Osteoblast (primary cell): ENCODE measurements at regions not wholly inside any gene's neighbourhood (a gene's known extent, or its start where the extent isn't known, plus 50 kb on each side); places are given as distances from the start of the nearest gene placed in this dataset.
A peak's percentile ranks its signal among the peaks of the same experiment; 100 is the strongest.

Experiments
- DNase-seq: peaks from one replicate; pipeline ENCODE4 v3.0.0; 2011; ENCODE audit warnings: low spot score, mixed read lengths; ENCODE audit not compliant: insufficient read length; ENCODE audit errors: missing footprints
- H2AFZ ChIP-seq: 2 replicates; pipeline ENCODE4 v1.6.0; 2011; ENCODE audit warnings: mild to moderate bottlenecking, low read length
- H3K27ac ChIP-seq: 2 replicates; pipeline ENCODE4 v1.5.1; 2011; ENCODE audit warnings: mild to moderate bottlenecking, low read depth, low read length, moderate library complexity
- H3K27me3 ChIP-seq: 2 replicates; pipeline ENCODE4 v1.6.0; 2012; ENCODE audit warnings: mild to moderate bottlenecking, control low read depth, inconsistent platforms, low read length, moderate library complexity; ENCODE audit not compliant: insufficient read depth
- H3K36me3 ChIP-seq: 2 replicates; pipeline ENCODE4 v1.5.1; 2011; ENCODE audit warnings: mild to moderate bottlenecking, low read length, control low read depth, moderate library complexity; ENCODE audit not compliant: insufficient read depth
- H3K4me1 ChIP-seq: 2 replicates; pipeline ENCODE4 v1.5.1; 2011; ENCODE audit warnings: mild to moderate bottlenecking, low read length, control low read depth, moderate library complexity; ENCODE audit not compliant: insufficient read depth
- H3K4me2 ChIP-seq: 2 replicates; pipeline ENCODE4 v1.6.0; 2011; ENCODE audit warnings: mild to moderate bottlenecking, low read length; ENCODE audit not compliant: insufficient read depth
- H3K4me3 ChIP-seq: fragments of 200-600 bp; sonication (generic); 3 replicates; pipeline ENCODE4 v1.5.1; 2012; ENCODE audit warnings: mild to moderate bottlenecking, low read length, inconsistent platforms; ENCODE audit not compliant: insufficient read depth
- H3K79me2 ChIP-seq: 2 replicates; pipeline ENCODE4 v1.6.0; 2012; ENCODE audit warnings: mild to moderate bottlenecking, low read length, control low read depth, inconsistent platforms; ENCODE audit not compliant: insufficient read depth
- H3K9me3 ChIP-seq: 2 replicates; pipeline ENCODE4 v1.5.1; 2011; ENCODE audit warnings: low read depth, low read length, control low read depth
- H4K20me1 ChIP-seq: 2 replicates; pipeline ENCODE4 v1.6.0; 2012; ENCODE audit warnings: mild to moderate bottlenecking, low read length, control low read depth; ENCODE audit not compliant: insufficient read depth
- TF ChIP-seq, protein P1 (sequence below): IDR thresholded peaks from 2 replicates; pipeline ENCODE4 v1.5.1; 2011; ENCODE audit warnings: mild to moderate bottlenecking, low read depth, low read length, moderate library complexity; ENCODE audit errors: extremely low read depth

GRCh38 chr20:61127311-61128039 lies 124.6 kb upstream of the CDH4 start:
- Histone ChIP-seq H3K36me3 (no peaks in the 10 kb centered on the region), H3K27ac (no peak overlapping the region), H3K79me2 (no peaks in the 10 kb centered on the region), H3K4me3 (no peak overlapping the region), H3K4me2 (no peak overlapping the region), H3K9me3 (no peaks in the 10 kb centered on the region), H2AFZ (no peak overlapping the region), H3K27me3 (no peaks in the 10 kb centered on the region), H4K20me1 (no peaks in the 10 kb centered on the region), H3K4me1 (no peaks in the 10 kb centered on the region)
- DNase-seq = peak; percentile 94
- TF ChIP-seq, protein P1, sequence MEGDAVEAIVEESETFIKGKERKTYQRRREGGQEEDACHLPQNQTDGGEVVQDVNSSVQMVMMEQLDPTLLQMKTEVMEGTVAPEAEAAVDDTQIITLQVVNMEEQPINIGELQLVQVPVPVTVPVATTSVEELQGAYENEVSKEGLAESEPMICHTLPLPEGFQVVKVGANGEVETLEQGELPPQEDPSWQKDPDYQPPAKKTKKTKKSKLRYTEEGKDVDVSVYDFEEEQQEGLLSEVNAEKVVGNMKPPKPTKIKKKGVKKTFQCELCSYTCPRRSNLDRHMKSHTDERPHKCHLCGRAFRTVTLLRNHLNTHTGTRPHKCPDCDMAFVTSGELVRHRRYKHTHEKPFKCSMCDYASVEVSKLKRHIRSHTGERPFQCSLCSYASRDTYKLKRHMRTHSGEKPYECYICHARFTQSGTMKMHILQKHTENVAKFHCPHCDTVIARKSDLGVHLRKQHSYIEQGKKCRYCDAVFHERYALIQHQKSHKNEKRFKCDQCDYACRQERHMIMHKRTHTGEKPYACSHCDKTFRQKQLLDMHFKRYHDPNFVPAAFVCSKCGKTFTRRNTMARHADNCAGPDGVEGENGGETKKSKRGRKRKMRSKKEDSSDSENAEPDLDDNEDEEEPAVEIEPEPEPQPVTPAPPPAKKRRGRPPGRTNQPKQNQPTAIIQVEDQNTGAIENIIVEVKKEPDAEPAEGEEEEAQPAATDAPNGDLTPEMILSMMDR = no peak

GRCh38 chr20:61128701-61129269 lies 123.3 kb upstream of the CDH4 start:
- H3K27me3 ChIP-seq = no peaks in the 10 kb centered on the region
- no peaks in the 10 kb centered on the region for H3K9me3 ChIP-seq
- no peak overlapping the region for H3K4me3 ChIP-seq
- H4K20me1 ChIP-seq = no peaks in the 10 kb centered on the region
- H3K27ac ChIP-seq = no peak overlapping the region
- no peak overlapping the region for H2AFZ ChIP-seq
- H3K36me3 ChIP-seq = no peaks in the 10 kb centered on the region
- H3K79me2 ChIP-seq = no peaks in the 10 kb centered on the region
- TF ChIP-seq, protein P1 = no peak
- no peak overlapping the region for H3K4me2 ChIP-seq
- no peak for DNase-seq
- H3K4me1 ChIP-seq = no peaks in the 10 kb centered on the region

GRCh38 chr20:61129311-61129710 lies 122.8 kb upstream of the CDH4 start:
- Histone ChIP-seq H3K4me2 (no peak overlapping the region), H3K4me3 (no peak overlapping the region), H3K79me2 (no peaks in the 10 kb centered on the region), H3K36me3 (no peaks in the 10 kb centered on the region), H3K27ac (no peak overlapping the region), H3K4me1 (no peaks in the 10 kb centered on the region), H3K9me3 (no peaks in the 10 kb centered on the region), H2AFZ (no peak overlapping the region), H4K20me1 (no peaks in the 10 kb centered on the region), H3K27me3 (no peaks in the 10 kb centered on the region)
- no peak for DNase-seq
- TF ChIP-seq, protein P1 = no peak

DNA sequence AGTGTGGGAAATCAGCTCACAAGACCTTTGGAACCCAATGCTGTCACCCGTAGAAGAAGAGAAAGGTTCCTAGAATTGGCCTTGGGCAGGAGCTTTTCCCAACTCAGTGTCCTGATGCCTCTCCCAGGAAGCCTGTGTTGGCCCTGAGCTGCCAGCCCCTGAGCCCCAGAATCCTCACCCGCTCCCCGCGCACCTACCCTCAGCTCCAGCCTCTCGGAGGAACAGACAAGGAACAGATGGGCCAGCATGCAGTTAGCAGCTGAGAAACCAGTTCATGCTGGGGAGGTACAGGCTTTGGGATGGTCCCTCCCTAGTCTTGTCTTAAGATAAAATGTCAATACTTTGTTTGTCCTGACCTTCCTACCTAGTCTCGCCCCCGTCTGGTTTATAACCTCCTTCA lies 121.9 kb upstream of the CDH4 start:
- H3K4me3 ChIP-seq = no peak overlapping the region
- H4K20me1 ChIP-seq = no peaks in the 10 kb centered on the region
- H3K36me3 ChIP-seq = no peaks in the 10 kb centered on the region
- H3K4me2 ChIP-seq = no peak overlapping the region
- no peaks in the 10 kb centered on the region for H3K79me2 ChIP-seq
- H3K9me3 ChIP-seq = no peaks in the 10 kb centered on the region
- no peak overlapping the region for H2AFZ ChIP-seq
- TF ChIP-seq, protein P1 = no peak
- H3K4me1 ChIP-seq = no peaks in the 10 kb centered on the region
- no peak for DNase-seq
- H3K27me3 ChIP-seq = no peaks in the 10 kb centered on the region
- H3K27ac ChIP-seq = no peak overlapping the region
